ENCODE measurements at regions not wholly inside any gene's neighbourhood (a gene's known extent, or its start where the extent isn't known, plus 50 kb on each side); places are given as distances from the start of the nearest gene placed in this dataset.

- no peaks in the 10 kb centered on the region for H3K9me3 ChIP-seq (ENCODE audit: insufficient read depth, low read length)
- TF ChIP-seq, protein P1, sequence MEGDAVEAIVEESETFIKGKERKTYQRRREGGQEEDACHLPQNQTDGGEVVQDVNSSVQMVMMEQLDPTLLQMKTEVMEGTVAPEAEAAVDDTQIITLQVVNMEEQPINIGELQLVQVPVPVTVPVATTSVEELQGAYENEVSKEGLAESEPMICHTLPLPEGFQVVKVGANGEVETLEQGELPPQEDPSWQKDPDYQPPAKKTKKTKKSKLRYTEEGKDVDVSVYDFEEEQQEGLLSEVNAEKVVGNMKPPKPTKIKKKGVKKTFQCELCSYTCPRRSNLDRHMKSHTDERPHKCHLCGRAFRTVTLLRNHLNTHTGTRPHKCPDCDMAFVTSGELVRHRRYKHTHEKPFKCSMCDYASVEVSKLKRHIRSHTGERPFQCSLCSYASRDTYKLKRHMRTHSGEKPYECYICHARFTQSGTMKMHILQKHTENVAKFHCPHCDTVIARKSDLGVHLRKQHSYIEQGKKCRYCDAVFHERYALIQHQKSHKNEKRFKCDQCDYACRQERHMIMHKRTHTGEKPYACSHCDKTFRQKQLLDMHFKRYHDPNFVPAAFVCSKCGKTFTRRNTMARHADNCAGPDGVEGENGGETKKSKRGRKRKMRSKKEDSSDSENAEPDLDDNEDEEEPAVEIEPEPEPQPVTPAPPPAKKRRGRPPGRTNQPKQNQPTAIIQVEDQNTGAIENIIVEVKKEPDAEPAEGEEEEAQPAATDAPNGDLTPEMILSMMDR (IDR thresholded peaks at IDR 0.05; ENCODE audit: low read depth, low read length): no peak
- no peak for TF ChIP-seq EZH2phosphoT487 (IDR thresholded peaks at IDR 0.05; ENCODE audit: low read depth)
- no peak overlapping the region for H3K4me2 ChIP-seq (ENCODE audit: low read length)
- H3K27ac ChIP-seq (ENCODE audit: low read length): no peak overlapping the region
- H2AFZ ChIP-seq (ENCODE audit: low read depth, low read length): no peak overlapping the region
- H4K20me1 ChIP-seq (ENCODE audit: insufficient read depth, low read length): no peaks in the 10 kb centered on the region
- H3K9ac ChIP-seq (ENCODE audit: low read length): no peak overlapping the region
- no peak overlapping the region for H3K4me3 ChIP-seq (ENCODE audit: low read length)
- H3K4me1 ChIP-seq (ENCODE audit: low read length): no peaks in the 10 kb centered on the region
- H3K36me3 ChIP-seq (replicated peaks; ENCODE audit: low read depth, low read length): no peaks in the 10 kb centered on the region
- no peaks in the 10 kb centered on the region for H3K79me2 ChIP-seq (ENCODE audit: low read length)
- no peaks in the 10 kb centered on the region for H3K27me3 ChIP-seq (ENCODE audit: low read depth, low read length)
These were observed 64.3 kb upstream of the GGTA1 start for GRCh38 chr9:121563881-121564460.

- H2AFZ ChIP-seq (ENCODE audit: low read depth, low read length): no peak overlapping the region
- H3K4me3 ChIP-seq (ENCODE audit: low read length): no peak overlapping the region
- H3K9me3 ChIP-seq (ENCODE audit: insufficient read depth, low read length): no peaks in the 10 kb centered on the region
- no peaks in the 10 kb centered on the region for H3K79me2 ChIP-seq (ENCODE audit: low read length)
- no peak overlapping the region for H3K4me2 ChIP-seq (ENCODE audit: low read length)
- no peak for TF ChIP-seq EZH2phosphoT487 (IDR thresholded peaks at IDR 0.05; ENCODE audit: low read depth)
- TF ChIP-seq, protein P1 (IDR thresholded peaks at IDR 0.05; ENCODE audit: low read depth, low read length): no peak
- no peaks in the 10 kb centered on the region for H3K4me1 ChIP-seq (ENCODE audit: low read length)
- H3K36me3 ChIP-seq (replicated peaks; ENCODE audit: low read depth, low read length): no peaks in the 10 kb centered on the region
- no peaks in the 10 kb centered on the region for H4K20me1 ChIP-seq (ENCODE audit: insufficient read depth, low read length)
- no peak overlapping the region for H3K27ac ChIP-seq (ENCODE audit: low read length)
- H3K27me3 ChIP-seq (ENCODE audit: low read depth, low read length): no peaks in the 10 kb centered on the region; the same call in 1 of the 2 replicates
- H3K9ac ChIP-seq (ENCODE audit: low read length): no peak overlapping the region
These were observed 65.0 kb upstream of the GGTA1 start for GRCh38 chr9:121564504-121565260.

DNA sequence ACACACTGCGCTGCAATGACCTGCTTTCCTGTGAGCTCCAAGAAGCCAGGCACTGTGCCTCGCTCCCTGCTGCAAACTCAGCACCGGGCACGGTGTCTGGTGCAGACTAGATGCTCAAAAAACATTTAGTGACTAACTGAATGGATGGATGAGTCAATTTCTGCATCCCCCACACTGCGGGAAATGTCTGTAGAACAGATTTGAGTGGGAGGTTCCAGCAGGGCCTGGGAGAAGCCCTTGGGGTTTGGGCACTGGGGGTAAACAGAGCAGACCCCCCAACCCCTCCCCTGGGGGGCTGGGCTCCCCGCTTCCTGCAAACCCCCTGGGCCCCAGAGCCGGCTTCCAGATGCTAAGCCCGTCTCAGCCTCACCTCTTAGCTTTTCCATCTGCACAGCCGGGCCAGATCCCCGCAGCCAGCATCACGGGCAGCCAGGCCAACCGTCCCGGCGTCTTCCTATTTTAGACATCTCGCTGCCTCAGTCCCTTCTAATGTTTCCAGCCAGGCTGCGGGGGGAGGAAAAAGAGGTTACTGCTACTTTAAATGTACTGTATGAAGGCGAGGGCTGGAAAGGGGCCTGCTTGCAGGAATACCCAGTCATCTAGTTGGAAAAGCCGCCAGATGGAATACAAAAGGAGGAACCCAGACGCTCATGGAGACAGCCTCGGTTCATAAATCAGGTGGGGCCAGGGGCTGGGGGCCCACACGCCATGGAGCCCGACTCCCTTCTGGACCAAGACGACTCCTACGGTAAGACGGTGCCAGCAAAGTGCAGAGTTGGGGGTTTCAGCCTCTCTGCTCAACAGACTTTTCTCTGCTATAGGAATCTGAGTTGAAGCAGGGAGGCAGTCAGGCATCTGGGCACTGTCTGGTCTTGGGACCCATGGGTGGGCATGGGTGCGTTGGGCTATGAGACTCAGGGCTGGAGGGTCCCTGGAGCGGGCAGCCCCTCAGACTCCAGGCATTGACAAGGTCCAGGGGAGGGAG is 67.1 kb upstream of the GGTA1 start:
- H3K27me3 ChIP-seq (ENCODE audit: low read depth, low read length): peaks cover 7% of the 10 kb centered on the region; the same call in 1 of the 2 replicates
- H3K79me2 ChIP-seq (ENCODE audit: low read length): no peaks in the 10 kb centered on the region
- H2AFZ ChIP-seq (ENCODE audit: low read depth, low read length): no peak overlapping the region
- no peaks in the 10 kb centered on the region for H4K20me1 ChIP-seq (ENCODE audit: insufficient read depth, low read length)
- TF ChIP-seq, protein P1 (IDR thresholded peaks at IDR 0.05; ENCODE audit: low read depth, low read length): no peak
- TF ChIP-seq EZH2phosphoT487 (IDR thresholded peaks at IDR 0.05; ENCODE audit: low read depth): no peak
- H3K27ac ChIP-seq (ENCODE audit: low read length): no peak overlapping the region
- H3K4me3 ChIP-seq (ENCODE audit: low read length): no peak overlapping the region
- H3K9ac ChIP-seq (ENCODE audit: low read length): no peak overlapping the region
- H3K36me3 ChIP-seq (replicated peaks; ENCODE audit: low read depth, low read length): no peaks in the 10 kb centered on the region
- H3K9me3 ChIP-seq (ENCODE audit: insufficient read depth, low read length): no peaks in the 10 kb centered on the region
- H3K4me2 ChIP-seq (ENCODE audit: low read length): no peak overlapping the region
- H3K4me1 ChIP-seq (ENCODE audit: low read length): no peaks in the 10 kb centered on the region
